Kidney glomerular epithelial cell (primary cell): ENCODE measurements at regions not wholly inside any gene's neighbourhood (a gene's known extent, or its start where the extent isn't known, plus 50 kb on each side); places are given as distances from the start of the nearest gene placed in this dataset.
A peak's percentile ranks its signal among the peaks of the same experiment; 100 is the strongest.
"Not testable (repeated sequence)": the region's sequence is repeated elsewhere in the genome, so short reads cannot be mapped to it uniquely, and the experiment has no call there.

Source experiments
- DNase-seq: peaks from one replicate; lab custom pipeline; 2025; lab: John Stamatoyannopoulos, UW

GRCh38 chr20:53721445-53721963 is 127.9 kb upstream of the ZNF217 start:
- DNase-seq: not testable (repeated sequence)

GRCh38 chr20:53719171-53719803 is 125.6 kb upstream of the ZNF217 start:
- DNase-seq: not testable (repeated sequence)

- DNase-seq: no peak
Measured at GRCh38 chr20:53718142-53719021, 124.7 kb upstream of the ZNF217 start.

- DNase-seq: no peak
Measured at GRCh38 chr20:53716395-53716794, 122.8 kb upstream of the ZNF217 start.

- DNase-seq: no peak
Measured at GRCh38 chr20:53714524-53714923, 120.9 kb upstream of the ZNF217 start.

- no peak for DNase-seq
Measured at GRCh38 chr20:53713328-53714056, 119.9 kb upstream of the ZNF217 start.

- no peak for DNase-seq
Measured at GRCh38 chr20:53712212-53712977, 118.8 kb upstream of the ZNF217 start.

- peak; percentile 13 for DNase-seq
Measured at GRCh38 chr20:53711333-53712211, 117.9 kb upstream of the ZNF217 start.

- DNase-seq: peak; percentile 65
Measured at GRCh38 chr20:53708129-53708968, 114.7 kb upstream of the ZNF217 start.

- no peak for DNase-seq
Measured at GRCh38 chr20:53707371-53708055, 113.9 kb upstream of the ZNF217 start.

GRCh38 chr20:53706466-53707370 is 113.1 kb upstream of the ZNF217 start:
- peak; percentile 16 for DNase-seq

GRCh38 chr20:53706008-53706465 is 112.4 kb upstream of the ZNF217 start:
- peak; percentile 32 for DNase-seq

- DNase-seq: no peak
Measured at GRCh38 chr20:53702617-53703016, 109.0 kb upstream of the ZNF217 start.

- DNase-seq: no peak
Measured at GRCh38 chr20:53699906-53700305, 106.3 kb upstream of the ZNF217 start.

- no peak for DNase-seq
Measured at GRCh38 chr20:53699085-53699674, 105.5 kb upstream of the ZNF217 start.

GRCh38 chr20:53698371-53698978 is 104.8 kb upstream of the ZNF217 start:
- no peak for DNase-seq
